NCI-H510A treated with DMSO at 0.1 percent for 48 hours (cell line): ENCODE measurements at regions not wholly inside any gene's neighbourhood (a gene's known extent, or its start where the extent isn't known, plus 50 kb on each side); places are given as distances from the start of the nearest gene placed in this dataset.
"Not testable (repeated sequence)": the region's sequence is repeated elsewhere in the genome, so short reads cannot be mapped to it uniquely, and the experiment has no call there.

Experiments used
- DNase-seq: peaks from one replicate; lab custom pipeline; 2025; lab: John Stamatoyannopoulos, UW

DNA sequence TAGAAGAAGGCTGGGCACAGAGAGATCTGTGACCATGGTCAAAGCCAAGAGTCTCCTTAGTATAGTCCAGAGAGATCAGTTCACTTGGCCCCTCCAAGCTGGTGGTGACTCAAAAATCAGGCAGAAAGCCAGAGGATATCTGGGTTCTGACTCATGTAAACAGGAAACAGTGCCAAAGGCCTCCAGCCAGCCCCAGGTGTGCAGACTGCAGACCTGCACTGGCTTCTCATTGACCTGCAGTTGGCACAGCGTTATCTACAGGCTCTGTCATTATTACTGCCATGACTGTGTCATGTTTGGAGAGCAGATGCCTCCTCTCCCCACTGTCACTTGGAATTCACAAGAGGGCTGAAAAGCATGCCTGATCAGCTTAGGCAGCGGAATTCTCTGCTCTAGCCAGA lies 295.7 kb upstream of the PRKD1 start:
- DNase-seq = peak; percentile 27

DNA sequence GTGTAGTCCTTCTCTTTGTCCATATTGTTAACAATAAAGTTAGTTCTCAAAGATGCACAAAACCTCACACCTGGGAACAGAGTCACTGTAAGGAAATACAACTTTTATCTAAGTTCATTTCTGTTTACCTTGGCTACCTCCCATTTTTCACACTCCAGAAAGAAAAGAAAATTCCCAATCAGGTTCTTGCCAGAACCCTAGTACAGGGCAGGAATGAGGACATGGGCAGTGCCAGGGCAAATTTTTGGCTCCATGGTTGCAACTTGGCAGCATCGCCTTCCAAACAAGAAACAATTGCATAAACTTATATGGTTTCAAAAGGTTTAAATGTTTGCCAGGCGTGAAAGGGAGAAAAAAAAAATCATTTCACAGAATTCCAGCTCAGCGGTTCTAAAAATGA lies 296.3 kb upstream of the PRKD1 start:
- DNase-seq = no peak

DNA sequence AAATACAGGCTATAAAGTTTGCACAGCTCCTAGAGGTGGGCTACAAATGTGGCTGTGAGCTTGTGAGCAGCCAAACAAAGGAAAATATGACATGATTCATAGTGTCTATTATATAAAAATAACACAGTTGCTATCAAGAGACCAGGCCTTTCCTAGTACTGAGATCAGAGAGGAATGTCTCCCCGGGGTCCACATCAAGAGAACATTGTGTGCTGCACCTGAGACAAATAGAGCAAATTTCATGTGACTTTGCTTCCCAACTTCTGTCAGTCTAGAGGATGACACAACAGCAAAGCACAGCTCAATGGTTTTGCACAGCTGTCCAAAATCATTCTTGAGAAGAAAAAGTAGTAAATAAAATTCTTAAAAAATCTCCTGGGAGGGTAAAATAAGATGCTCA lies 297.5 kb upstream of the PRKD1 start:
- DNase-seq = no peak

- no peak for DNase-seq
Observed at GRCh38 chr14:30227436-30227835, 299.8 kb upstream of the PRKD1 start.

DNA sequence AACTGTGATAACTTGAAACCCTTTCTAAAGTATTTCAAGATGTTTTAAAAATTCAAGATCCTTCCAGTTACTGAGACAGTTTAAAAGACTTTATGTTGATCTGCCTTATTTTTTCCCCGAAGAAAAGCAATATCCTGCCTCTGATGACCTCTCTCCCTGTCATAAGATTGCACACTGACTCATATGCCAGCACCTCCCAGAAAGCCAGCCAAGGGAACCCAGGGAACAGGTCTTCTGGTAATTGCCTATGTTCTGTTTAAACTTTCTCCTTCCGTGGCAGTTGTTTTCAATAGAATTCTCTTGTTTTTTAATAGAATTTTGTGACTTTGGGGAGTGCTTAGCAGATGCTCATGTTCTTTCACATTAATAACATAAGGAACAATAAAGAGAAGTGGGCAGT lies 300.2 kb upstream of the PRKD1 start:
- no peak for DNase-seq

DNA sequence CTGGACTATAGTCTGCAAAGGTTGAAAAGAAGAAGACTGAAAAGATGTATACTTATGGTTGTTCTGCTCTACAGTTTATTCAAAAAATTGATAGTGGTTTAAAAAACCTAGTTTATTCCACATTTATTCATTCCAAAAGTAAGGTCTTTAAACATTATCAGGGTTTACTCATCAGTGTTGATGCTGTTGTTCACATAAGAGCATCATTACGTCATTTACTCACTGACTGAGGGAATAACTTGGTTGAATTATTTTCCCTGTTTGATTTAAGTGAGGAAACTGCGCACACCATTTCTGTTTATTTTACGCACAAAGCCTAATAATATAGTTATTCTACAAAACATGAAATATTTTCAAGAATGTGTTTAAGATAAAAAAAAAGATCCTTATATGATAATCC lies 303.1 kb upstream of the PRKD1 start:
- no peak for DNase-seq

DNA sequence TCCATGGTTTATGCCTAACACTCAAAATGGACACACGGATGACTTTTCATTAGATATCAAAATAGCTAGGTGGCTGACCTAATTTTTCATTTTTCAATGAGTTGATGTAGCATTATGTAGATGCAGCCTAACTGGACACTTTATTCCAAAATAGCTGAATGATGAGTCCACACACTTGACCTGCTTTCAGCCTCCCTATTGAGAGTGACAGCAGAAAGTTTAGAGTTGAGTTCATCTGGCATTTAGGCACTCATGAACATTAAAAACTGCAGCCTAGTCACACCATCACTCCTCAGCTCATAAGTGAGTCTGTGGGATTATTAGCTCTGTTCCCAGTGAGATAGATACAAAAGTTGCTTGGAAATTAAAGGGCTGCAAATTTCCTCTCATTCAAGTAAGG lies 307.3 kb upstream of the PRKD1 start:
- no peak for DNase-seq

DNA sequence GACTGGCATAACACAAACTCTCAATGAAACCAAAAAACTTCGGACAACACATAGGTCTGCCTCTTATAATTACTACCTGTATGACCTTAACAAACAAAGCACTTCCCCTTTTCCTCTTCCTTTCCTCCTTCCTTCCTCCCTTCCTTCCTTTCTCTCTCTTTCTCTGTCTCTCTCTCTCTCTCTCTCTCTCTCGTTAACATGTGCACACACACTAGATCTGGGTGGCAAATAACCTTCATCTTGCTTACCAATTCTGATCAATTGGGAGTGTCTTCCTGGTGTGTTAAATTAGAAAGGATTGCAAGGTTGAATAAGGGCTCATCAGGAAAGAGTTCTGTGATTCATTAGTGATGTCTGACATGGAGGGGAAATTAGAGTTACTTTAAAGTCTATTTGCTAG lies 307.8 kb upstream of the PRKD1 start:
- DNase-seq = no peak

GRCh38 chr14:30238936-30239335 lies 311.3 kb upstream of the PRKD1 start:
- no peak for DNase-seq

DNA sequence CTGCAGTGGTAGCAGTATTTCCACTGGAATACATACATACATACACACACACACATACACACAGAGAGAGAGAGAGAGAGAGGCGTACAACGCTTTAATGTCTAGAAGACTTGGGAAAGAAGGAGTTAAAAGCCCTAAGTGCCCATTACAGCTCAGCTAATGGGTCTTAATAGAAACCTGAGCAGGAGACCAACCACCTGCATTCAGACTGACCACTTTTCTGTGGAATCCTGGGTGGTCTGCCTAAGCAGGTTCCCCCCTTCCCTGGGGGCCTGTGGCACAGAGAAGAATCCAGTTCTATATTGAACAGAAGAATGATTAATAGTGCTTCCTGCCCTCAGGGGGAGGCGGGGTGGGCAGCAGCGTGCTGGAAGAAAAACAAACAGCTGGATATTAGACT lies 312.4 kb upstream of the PRKD1 start:
- DNase-seq = no peak

- no peak for DNase-seq
Observed at GRCh38 chr14:30240685-30241084, 313.0 kb upstream of the PRKD1 start.

- no peak for DNase-seq
Observed at GRCh38 chr14:30242744-30243143, 315.1 kb upstream of the PRKD1 start.

GRCh38 chr14:30243207-30243606 lies 315.6 kb upstream of the PRKD1 start:
- DNase-seq = no peak

DNA sequence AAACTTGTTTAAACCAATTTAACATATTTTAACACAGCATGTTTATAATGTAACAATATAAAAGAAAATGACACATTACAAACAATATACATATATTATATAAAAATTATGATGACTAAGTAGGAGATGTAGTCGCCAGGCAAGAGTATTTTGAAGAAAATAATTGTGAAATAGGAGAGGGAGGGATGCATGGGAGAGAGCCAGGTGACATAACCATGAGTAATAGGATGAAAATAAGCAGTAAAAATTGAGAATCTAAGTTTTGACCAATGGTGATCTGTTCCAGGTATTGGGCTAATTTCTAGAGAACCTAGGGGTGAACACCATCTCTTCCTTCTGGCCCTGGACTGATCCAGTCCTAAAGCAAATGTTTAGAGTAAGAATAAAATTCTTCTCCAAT lies 315.2 kb upstream of the G2E3 start:
- no peak for DNase-seq

GRCh38 chr14:30244348-30244747 lies 314.6 kb upstream of the G2E3 start:
- not testable (repeated sequence) for DNase-seq

GRCh38 chr14:30251017-30251416 lies 307.9 kb upstream of the G2E3 start:
- no peak for DNase-seq

DNA sequence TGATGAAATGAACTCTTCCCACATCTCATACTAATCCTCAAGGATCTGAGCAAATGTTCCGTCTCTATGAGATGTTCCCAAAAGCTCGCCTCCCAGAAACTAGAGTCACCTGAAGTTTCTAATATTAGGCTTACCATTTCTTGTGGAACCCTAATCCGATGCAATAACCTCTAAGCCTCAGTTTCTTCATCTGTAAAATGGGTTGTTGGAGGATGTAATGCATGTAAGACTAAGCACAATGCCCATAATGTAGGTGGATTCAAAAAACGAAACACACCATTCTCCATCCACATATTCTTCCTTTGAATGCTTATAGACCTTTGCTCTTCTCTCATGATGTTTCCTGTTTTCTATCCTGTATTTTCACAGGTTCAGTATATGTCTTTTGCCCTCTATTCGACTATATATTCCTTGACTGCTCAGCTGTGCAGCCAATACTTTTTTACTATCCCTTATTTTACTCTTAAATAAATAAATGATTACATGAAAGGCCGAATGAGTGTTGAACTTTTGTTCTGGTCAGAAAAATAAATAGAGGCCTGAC lies 307.3 kb upstream of the G2E3 start:
- DNase-seq = no peak

DNA sequence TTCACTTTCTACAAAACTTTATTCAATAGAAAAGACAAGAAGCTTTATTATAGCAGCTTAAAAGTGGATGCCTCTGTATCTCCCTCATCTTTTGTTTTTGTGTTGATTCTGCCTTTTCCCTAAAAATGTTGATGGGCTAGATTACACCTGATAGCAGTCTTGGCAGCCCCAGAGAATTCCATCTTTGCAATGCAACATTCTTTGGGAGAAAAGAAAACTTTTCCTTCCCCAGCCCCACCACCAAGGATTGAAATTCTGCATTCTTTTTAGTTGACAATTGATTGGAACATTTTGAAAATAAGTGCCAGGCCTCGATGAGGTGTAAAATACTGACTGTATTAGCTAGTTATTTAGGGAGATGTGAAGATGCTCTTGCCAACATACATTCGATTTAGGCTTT lies 306.8 kb upstream of the G2E3 start:
- DNase-seq = no peak

DNA sequence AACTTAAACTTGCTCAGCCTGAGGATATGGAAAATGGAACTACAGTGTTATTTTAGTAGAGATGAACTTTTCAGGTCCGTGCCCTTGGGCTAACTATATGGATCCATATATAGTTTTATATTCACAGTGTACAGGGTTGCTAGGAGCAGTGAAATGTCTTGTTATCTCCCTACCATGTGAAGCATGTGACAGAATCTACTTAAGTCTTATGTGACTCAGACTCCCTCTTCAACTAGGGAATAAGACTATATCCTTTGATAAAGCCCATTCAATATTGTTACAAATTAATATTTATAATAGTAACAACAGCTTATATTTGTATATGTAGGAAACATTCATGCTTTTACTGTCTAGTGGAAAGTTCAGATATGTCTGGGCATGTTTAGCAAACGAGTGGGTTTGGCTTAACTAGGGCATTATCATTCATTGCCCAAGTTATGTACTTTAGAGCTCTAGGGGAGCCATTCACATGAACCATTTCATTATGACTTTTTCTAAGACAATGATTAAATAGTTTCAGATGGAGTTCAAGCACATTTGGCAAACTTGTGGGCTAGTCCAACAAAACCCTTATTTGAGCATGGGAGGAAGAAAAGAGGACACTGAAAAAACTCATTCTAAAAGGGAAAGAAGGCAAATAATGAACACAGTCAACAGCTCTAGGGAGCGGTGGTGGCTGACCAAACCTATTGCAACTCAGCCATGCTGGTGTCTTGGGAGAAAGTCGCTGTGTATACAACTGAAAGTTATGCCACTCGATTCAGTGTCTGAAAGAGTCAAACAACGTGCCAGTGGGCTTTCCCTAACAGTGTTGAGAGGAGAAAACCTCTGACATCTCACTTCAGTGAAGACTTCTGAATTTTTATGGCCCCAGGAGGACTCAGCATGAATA lies 305.9 kb upstream of the G2E3 start:
- DNase-seq = no peak

- DNase-seq = no peak
Observed at GRCh38 chr14:30256627-30257026, 302.3 kb upstream of the G2E3 start.

DNA sequence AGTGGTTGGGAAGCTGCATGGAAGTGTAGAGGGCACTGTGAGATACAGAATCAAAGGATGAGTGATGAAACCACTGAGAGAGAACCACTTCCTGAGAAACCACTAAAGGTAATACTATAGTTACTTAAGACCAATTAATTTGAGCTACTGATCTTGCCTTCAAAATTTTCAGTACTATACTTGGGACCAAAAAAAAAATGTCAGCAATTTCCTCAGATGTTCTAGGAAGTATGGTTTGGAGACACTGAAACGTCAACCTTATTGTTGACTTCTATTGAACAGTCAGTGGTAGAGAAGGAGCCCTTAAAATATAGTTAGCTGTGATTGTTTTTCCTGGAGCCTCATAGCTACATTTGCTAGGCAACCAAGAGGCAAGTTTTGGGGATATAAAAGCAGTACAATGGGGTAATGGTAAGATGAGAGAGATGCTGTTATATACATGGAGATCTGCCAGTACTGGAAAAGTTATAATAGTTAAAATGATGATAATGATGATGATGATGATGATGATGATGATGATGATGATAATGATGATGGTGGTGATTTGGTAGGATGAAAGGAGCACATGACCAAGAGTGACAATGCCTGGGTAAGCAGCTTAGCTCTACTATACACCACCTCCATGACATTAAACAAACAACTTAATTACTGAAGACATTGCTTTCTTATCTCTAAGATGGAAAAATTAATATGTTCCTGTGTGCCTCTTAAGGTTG lies 300.9 kb upstream of the G2E3 start:
- no peak for DNase-seq

DNA sequence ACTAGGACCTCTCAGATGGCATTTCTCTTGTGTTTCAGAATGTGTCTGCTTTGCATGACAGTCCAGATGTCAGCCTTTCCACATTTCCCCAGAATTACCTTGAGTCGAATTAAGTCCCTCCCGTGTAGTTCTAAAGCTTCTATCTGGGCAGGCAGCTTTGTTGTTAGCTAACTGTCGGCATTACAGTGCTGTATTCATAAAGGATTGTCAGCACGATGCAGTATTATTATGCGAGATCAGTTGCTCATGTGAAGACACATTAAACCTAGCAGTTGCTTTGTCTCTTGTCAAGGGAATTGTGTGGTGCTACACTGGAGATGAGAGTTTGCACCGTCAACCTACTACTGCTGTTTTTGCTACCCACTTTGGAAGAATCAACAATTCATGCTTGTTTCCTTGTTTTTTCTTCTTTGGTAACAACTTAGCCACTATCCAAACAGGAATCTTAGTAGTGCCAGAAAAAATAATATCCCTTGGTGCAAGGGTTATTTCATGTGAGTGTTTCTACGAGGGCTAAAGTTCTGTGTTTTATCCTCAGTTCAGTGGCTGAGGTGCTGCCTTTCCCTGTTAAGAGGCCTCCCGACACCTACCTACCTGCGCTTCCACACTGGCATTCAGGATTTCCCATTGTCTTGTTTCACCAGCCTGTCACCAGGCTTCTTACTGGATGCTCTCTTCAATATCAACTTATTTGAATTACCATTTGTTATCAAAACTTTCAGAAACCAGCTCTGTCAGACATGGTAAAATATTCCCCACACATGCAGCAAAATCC lies 297.9 kb upstream of the G2E3 start:
- DNase-seq = no peak

GRCh38 chr14:30264161-30264560 lies 294.8 kb upstream of the G2E3 start:
- DNase-seq = no peak
